SK-N-SH treated with all-trans-retinoic acid at 6 μM for 48 hours (cell line): ENCODE measurements at regions not wholly inside any gene's neighbourhood (a gene's known extent, or its start where the extent isn't known, plus 50 kb on each side); places are given as distances from the start of the nearest gene placed in this dataset.

Source experiments
- RARB ChIP-seq: fragments of 250-450 bp; sonication (Bioruptor Pico); IDR thresholded peaks from 2 replicates; pipeline ENCODE4 v1.8.0; 2021; ENCODE audit warnings: mild to moderate bottlenecking, moderate library complexity
- TOX ChIP-seq: fragments of 250-450 bp; sonication (Bioruptor Pico); IDR thresholded peaks from 2 replicates; pipeline ENCODE4 v1.8.0; 2021; ENCODE audit warnings: mild to moderate bottlenecking, moderate library complexity, borderline replicate concordance
- ZNF565 ChIP-seq: fragments of 450-650 bp; formaldehyde crosslinking; conservative IDR thresholded peaks from 2 replicates; pipeline ENCODE4 v1.5.0; 2020; ENCODE audit warnings: low read depth, mild to moderate bottlenecking, moderate library complexity

- TF ChIP-seq TOX (no peak), ZNF565 (no peak), RARB (no peak)
Observed at GRCh38 chr14:87457720-87458119, 535.3 kb downstream of the GALC start.
